GM12874 (cell line): ENCODE measurements at regions not wholly inside any gene's neighbourhood (a gene's known extent, or its start where the extent isn't known, plus 50 kb on each side); places are given as distances from the start of the nearest gene placed in this dataset.
A peak's percentile ranks its signal among the peaks of the same experiment; 100 is the strongest.

Experiments
- TF ChIP-seq, protein P1 (sequence below): IDR thresholded peaks from 2 replicates; pipeline ENCODE4 v1.5.1; 2011; ENCODE audit warnings: low read depth, mild to moderate bottlenecking, control low read depth, low read length, moderate library complexity; ENCODE audit not compliant: insufficient read depth

DNA sequence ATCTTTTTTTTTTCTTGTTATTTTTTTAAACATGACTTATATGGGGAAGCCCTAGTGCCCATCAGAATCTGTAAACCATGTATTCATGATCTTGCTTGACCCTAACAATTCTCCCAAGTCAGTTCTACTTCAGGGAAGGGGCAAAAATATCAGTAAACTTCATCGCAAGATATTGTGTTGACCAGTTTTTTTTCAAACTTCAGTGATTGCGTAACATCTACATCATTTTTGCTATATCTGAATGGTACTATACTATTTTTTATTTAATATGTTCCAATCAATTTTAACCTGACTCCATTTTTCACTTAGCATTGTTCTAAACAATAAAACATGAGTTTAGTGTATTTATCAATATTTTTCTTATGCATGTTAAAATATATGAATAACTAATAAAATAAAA lies 221.2 kb downstream of the NKX6-1 start:
- TF ChIP-seq, protein P1, sequence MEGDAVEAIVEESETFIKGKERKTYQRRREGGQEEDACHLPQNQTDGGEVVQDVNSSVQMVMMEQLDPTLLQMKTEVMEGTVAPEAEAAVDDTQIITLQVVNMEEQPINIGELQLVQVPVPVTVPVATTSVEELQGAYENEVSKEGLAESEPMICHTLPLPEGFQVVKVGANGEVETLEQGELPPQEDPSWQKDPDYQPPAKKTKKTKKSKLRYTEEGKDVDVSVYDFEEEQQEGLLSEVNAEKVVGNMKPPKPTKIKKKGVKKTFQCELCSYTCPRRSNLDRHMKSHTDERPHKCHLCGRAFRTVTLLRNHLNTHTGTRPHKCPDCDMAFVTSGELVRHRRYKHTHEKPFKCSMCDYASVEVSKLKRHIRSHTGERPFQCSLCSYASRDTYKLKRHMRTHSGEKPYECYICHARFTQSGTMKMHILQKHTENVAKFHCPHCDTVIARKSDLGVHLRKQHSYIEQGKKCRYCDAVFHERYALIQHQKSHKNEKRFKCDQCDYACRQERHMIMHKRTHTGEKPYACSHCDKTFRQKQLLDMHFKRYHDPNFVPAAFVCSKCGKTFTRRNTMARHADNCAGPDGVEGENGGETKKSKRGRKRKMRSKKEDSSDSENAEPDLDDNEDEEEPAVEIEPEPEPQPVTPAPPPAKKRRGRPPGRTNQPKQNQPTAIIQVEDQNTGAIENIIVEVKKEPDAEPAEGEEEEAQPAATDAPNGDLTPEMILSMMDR, result no peak

DNA sequence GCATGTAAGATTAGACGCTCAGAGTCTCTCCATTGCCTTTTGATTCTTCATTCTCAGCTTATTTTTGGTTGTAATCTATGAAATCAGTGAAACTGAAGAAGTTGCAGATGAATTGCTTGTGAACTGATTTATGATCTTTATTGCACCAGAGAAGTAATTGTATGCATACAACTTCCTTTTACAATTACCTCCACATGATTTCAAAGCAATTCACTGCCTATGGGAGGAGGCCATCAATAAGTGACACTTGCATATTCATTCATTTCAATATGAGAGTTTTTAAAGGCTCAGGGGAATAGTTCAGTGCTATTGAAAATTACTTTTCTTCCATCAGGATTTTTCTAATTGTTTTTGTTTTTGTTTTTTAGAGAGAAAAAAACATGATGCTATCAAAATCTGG lies 222.3 kb downstream of the NKX6-1 start:
- TF ChIP-seq, protein P1, result no peak

DNA sequence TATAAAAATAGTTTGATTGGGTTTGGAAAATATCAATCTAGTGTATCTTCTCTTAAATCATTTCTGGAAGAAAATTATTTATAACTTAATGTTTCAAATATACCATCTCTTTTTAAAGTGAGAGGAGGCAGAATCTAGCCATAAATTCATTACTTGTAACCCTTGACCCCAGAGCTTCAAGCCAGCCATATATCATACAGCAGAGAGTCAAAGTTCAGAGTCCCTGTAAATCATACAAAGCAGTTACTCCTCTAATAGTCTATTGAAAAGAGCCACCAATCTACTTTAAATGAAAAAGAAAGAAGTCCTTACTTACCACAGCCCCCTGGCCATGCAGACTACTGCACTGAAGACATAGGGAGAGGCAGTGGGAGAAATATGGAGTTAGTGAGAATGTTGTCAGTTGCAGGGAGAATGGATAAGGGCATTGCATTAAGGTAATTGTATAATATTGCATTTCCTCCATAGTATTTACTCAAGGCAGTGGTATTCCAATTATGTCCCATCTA lies 229.5 kb downstream of the NKX6-1 start:
- TF ChIP-seq, protein P1, result no peak

DNA sequence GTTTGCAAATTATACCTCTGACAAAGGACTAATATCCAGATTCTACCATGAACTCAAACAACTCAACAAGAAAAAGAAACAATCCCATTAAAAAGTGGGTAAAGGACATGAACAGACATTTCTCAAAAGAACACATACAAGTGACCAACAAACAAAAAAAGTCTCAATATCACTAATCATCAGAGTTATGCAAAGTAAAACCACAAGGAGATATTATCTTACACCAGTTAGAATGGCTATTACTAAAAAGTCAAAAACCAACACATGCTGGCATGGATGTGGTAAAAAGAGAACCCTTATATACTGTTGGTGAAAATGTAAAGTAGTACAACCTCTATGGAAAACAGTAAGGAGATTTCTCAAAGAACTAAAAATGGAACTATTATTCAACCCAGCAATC lies 234.4 kb downstream of the NKX6-1 start:
- TF ChIP-seq, protein P1, result no peak

DNA sequence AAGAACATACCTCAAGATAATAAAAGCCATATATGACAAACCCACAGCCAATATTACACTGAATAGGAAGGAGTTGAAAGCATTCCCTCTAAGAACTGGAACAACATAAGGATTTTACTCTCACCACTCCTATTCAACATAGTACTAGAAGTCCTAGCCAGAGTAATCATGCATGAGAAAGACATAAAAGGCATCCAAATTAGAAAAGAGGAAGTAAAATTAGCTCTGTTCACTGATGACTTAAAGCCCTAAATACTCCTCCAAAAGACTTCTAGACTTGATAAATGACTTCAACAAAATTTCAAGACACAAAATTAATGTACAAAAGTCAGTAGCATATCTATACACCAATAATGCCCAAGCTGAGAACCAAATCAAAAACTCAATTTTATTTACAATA lies 235.7 kb downstream of the NKX6-1 start:
- TF ChIP-seq, protein P1, result no peak

DNA sequence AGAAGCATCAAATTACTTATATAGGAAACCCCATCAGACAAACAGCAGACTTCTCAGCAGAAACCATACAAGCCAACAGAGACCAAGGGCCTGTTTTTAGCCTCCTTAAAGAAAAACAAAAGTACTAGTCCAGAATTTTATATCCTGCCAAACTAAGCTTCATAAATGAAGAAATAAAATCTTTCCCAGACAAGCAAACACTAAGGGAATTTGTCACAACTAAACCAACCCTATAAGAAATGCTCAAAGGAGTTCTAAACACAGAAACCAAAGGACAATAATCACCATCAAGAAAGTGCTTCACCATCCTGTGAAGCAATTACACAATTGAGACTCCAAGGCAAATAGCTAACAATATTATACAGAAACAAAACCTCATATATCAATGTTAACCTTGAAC lies 238.6 kb downstream of the NKX6-1 start:
- TF ChIP-seq, protein P1, result no peak

DNA sequence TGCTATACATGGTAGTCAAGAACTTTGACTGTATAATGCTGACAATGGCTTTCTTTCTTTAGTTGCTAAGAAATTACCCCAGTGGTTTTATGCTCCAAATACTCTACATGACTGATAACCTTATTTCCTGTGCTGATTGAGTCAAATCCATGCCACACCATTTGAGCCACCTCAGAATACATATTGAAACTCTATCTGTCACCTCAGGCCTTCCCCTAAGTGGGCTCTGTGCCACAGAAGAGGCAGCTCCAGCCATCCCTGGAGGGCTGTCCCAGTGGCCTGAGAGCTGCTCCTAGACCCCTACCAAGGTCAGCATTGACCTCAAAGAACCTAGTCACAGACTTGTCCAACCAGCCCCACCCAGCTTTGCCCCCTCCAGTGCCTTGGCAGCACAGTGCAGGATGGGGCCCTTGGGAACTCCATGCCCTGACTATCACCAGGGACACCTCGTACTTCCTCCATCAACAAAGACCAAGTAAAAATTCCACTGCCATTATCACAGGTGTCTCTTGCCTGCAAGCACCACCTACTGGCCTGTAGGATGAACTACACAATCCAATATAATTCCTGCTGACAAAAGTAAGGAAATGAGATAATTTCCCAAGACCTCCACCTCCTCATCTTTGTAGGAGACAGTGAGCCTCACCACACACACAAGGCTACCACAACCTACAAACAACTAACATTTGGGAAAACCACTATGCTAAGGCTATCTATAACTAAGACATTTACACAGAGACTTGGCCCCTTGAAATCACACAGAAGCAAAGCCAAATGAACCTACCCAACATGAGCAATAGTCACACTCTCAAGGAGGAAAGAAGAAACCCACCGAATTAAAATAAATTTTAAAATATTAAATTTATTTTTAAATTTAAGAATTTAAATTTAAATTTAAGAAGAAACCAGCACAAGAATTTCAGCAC lies 239.9 kb downstream of the NKX6-1 start:
- TF ChIP-seq, protein P1, result peak; percentile 73; the same call in 1 of the 2 replicates
